HEK293 (cell line): ENCODE measurements at regions not wholly inside any gene's neighbourhood (a gene's known extent, or its start where the extent isn't known, plus 50 kb on each side); places are given as distances from the start of the nearest gene placed in this dataset.

ENCODE experiments used
- GLIS2 ChIP-seq: fragments of 450-650 bp; formaldehyde crosslinking; IDR thresholded peaks from 2 replicates; pipeline ENCODE4 v1.5.1; 2016; ENCODE audit warnings: missing biosample characterization, missing genetic modification characterization
- ZNF76 ChIP-seq: fragments of 450-650 bp; formaldehyde crosslinking; IDR thresholded peaks from 2 replicates; pipeline ENCODE4; 2016; ENCODE audit warnings: low read depth, missing biosample characterization, missing genetic modification characterization, borderline replicate concordance
- ZNF792 ChIP-seq: fragments of 450-650 bp; formaldehyde crosslinking; IDR thresholded peaks from 2 replicates; pipeline ENCODE4 v1.5.1; 2016; ENCODE audit warnings: missing biosample characterization, missing genetic modification characterization
- TF ChIP-seq, protein P1 (sequence below): fragments of 450-650 bp; formaldehyde crosslinking; IDR thresholded peaks from 2 replicates; pipeline ENCODE4 v1.5.1; 2016; ENCODE audit warnings: missing biosample characterization, missing genetic modification characterization

DNA sequence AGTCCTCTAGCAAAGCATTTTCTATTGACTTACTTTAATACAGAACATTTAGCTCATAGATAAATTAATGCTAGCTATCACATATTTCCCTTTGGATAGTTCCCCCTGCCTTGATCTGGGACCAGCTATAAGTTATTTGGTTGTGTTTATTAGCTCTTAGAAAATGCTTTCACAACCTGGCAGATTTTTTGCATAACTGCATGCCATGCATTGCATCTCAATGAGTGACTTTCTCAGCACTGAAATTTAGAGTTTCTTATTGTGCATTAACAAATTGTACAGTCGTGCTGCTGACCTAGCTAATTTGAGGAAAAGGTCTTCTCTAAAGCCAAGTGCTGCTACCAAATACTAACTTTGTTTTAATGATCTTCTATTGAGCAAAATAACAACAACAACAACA lies 164.8 kb downstream of the PLPPR5 start (continued):
- TF ChIP-seq, protein P1, sequence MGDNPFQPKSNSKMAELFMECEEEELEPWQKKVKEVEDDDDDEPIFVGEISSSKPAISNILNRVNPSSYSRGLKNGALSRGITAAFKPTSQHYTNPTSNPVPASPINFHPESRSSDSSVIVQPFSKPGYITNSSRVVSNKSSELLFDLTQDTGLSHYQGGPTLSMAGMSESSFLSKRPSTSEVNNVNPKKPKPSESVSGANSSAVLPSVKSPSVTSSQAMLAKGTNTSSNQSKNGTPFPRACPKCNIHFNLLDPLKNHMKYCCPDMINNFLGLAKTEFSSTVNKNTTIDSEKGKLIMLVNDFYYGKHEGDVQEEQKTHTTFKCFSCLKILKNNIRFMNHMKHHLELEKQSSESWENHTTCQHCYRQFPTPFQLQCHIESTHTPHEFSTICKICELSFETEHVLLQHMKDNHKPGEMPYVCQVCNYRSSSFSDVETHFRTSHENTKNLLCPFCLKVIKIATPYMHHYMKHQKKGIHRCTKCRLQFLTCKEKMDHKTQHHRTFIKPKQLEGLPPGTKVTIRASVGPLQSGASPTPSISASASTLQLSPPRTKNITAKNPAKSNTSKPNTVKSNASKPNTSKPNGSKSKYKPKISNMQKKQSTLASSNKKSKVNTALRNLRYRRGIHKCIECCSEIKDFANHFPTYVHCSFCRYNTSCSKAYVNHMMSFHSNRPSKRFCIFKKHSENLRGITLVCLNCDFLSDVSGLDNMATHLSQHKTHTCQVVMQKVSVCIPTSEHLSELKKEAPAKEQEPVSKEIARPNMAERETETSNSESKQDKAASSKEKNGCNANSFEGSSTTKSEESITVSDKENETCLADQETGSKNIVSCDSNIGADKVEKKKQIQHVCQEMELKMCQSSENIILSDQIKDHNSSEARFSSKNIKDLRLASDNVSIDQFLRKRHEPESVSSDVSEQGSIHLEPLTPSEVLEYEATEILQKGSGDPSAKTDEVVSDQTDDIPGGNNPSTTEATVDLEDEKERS: no peak
- TF ChIP-seq ZNF792 (tag by site-specific recombination) (no peak), GLIS2 (tag by site-specific recombination) (no peak), ZNF76 (tag by site-specific recombination) (no peak)
- TF ChIP-seq, all 188 proteins: peak for 0
